H1 (cell line): ENCODE measurements at regions not wholly inside any gene's neighbourhood (a gene's known extent, or its start where the extent isn't known, plus 50 kb on each side); places are given as distances from the start of the nearest gene placed in this dataset.

ENCODE experiments used
- CTCF ChIA-PET: fragments of 300-600 bp; sonication (Branson Sonifier 250); formaldehyde crosslinking; loops from one replicate; lab custom pipeline; 2021; ENCODE audit not compliant: partially characterized antibody; lab: Charles Lee
- POLR2A ChIA-PET: fragments of 300-600 bp; sonication (Branson Sonifier 250); formaldehyde crosslinking; loops from one replicate; lab custom pipeline; 2021; ENCODE audit warnings: inconsistent platforms; ENCODE audit not compliant: partially characterized antibody; lab: Charles Lee
- DNase-seq, 2 experiments: peaks; one replicate each; pipeline versions ENCODE4 v3.0.0 to v3.0.0-alpha.2; 2010 to 2022; ENCODE audit warnings: low spot score in 2 of 2, low read depth in 1 of 2, mixed read lengths in 1 of 2
- FAIRE-seq: peaks from 2 replicates; lab custom pipeline; 2011; peaks lifted over from hg19 to GRCh38; lab: Jason Lieb, UNC
- H2AFZ ChIP-seq: 2 replicates; pipeline ENCODE4 v1.8.1; 2012; ENCODE audit warnings: low read length, inconsistent platforms
- H2AK5ac ChIP-seq: 2 replicates; pipeline ENCODE4 v1.6.1; 2013; ENCODE audit warnings: low read depth, low read length
- H2BK120ac ChIP-seq: replicated peaks from 2 replicates; pipeline ENCODE3; 2013; ENCODE audit warnings: low read depth, low read length, inconsistent platforms
- H2BK12ac ChIP-seq: 2 replicates; pipeline ENCODE4 v1.6.1; 2013; ENCODE audit warnings: low read depth, low read length
- H2BK15ac ChIP-seq: 2 replicates; pipeline ENCODE4 v1.6.1; 2013; ENCODE audit warnings: low read length
- H2BK20ac ChIP-seq: 2 replicates; pipeline ENCODE4 v1.6.1; 2013; ENCODE audit warnings: low read length
- H2BK5ac ChIP-seq: 2 replicates; pipeline ENCODE4 v1.6.1; 2013; ENCODE audit warnings: low read depth, low read length
- H3K14ac ChIP-seq: 2 replicates; pipeline ENCODE4 v1.6.1; 2013; ENCODE audit warnings: inconsistent platforms; ENCODE audit not compliant: insufficient read length
- H3K18ac ChIP-seq: 2 replicates; pipeline ENCODE4 v1.6.1; 2013; ENCODE audit warnings: low read length; ENCODE audit errors: extremely low read depth
- H3K23ac ChIP-seq: 2 replicates; pipeline ENCODE4 v1.6.1; 2013; ENCODE audit warnings: inconsistent platforms; ENCODE audit not compliant: insufficient read length
- H3K23me2 ChIP-seq: 2 replicates; pipeline ENCODE4 v1.6.1; 2013; ENCODE audit warnings: low read depth, low read length
- H3K27ac ChIP-seq: 2 replicates; pipeline ENCODE4 v1.6.1; 2011; ENCODE audit warnings: low read depth, low read length, inconsistent platforms
- H3K27me3 ChIP-seq, 4 experiments: replicated peaks in 1 of 4; 1 replicate in 1 of 4; 2 replicates in 3 of 4; pipeline versions ENCODE4 v1.6.1 to v1.8.1; 2011 to 2013; ENCODE audit warnings: low read length in 3 of 4, mild to moderate bottlenecking in 3 of 4, inconsistent platforms in 2 of 4, mixed read lengths in 2 of 4, moderate library complexity in 1 of 4; ENCODE audit not compliant: control insufficient read depth in 3 of 4, insufficient read depth in 3 of 4; ENCODE audit errors: extremely low read depth in 1 of 4
- H3K36me3 ChIP-seq, 4 experiments: 2 replicates each; pipeline versions ENCODE4 v1.6.1 to v1.8.1; 2011 to 2013; ENCODE audit warnings: mild to moderate bottlenecking in 4 of 4, low read length in 3 of 4, moderate library complexity in 2 of 4, control low read depth in 1 of 4, inconsistent platforms in 1 of 4; ENCODE audit not compliant: insufficient read depth in 4 of 4, control insufficient read depth in 2 of 4
- H3K4ac ChIP-seq: replicated peaks from 2 replicates; pipeline ENCODE3; 2013; ENCODE audit warnings: low read length, low read depth, mixed read lengths, inconsistent platforms; ENCODE audit not compliant: insufficient read length
- H3K4me1 ChIP-seq, 4 experiments: replicated peaks in 1 of 4; 1 replicate in 1 of 4; 2 replicates in 3 of 4; pipeline versions ENCODE4 v1.6.1 to v1.8.1; 2011 to 2013; ENCODE audit warnings: low read length in 3 of 4, inconsistent platforms in 2 of 4, mixed read lengths in 1 of 4; ENCODE audit not compliant: insufficient read depth in 4 of 4, control insufficient read depth in 3 of 4
- H3K4me2 ChIP-seq, 2 experiments: 2 replicates each; pipeline versions ENCODE4 v1.6.1 to v1.8.1; 2011 to 2013; ENCODE audit warnings: low read depth in 2 of 2, low read length in 2 of 2, control low read depth in 1 of 2, inconsistent platforms in 1 of 2, mild to moderate bottlenecking in 1 of 2; ENCODE audit not compliant: insufficient read depth in 1 of 2
- H3K4me3 ChIP-seq, 4 experiments: fragments of 200-600, 300-600 bp in 1 of 4; sonication (generic), shearing (Covaris generic), sonication (Bioruptor Twin) in 1 of 4; 2 replicates each; pipeline versions ENCODE4 v1.5.1 to v1.8.1; 2011 to 2016; ENCODE audit warnings: low read length in 4 of 4, low read depth in 3 of 4, control low read depth in 2 of 4, inconsistent platforms in 2 of 4, mild to moderate bottlenecking in 2 of 4, mixed read lengths in 1 of 4, moderate library complexity in 1 of 4; ENCODE audit not compliant: insufficient read depth in 2 of 4; ENCODE audit errors: extremely low read depth in 1 of 4
- H3K56ac ChIP-seq: replicated peaks from 2 replicates; pipeline ENCODE3; 2013; ENCODE audit warnings: low read depth, mild to moderate bottlenecking, mixed read lengths, low read length, inconsistent platforms; ENCODE audit not compliant: insufficient read length
- H3K79me1 ChIP-seq: 2 replicates; pipeline ENCODE4 v1.6.1; 2013; ENCODE audit warnings: low read depth, low read length, control low read depth
- H3K79me2 ChIP-seq, 2 experiments: 2 replicates each; pipeline versions ENCODE4 v1.6.1 to v1.8.1; 2012 to 2013; ENCODE audit warnings: low read length in 2 of 2, mild to moderate bottlenecking in 2 of 2, inconsistent platforms in 1 of 2; ENCODE audit not compliant: insufficient read depth in 2 of 2, control insufficient read depth in 1 of 2
- H3K9ac ChIP-seq, 4 experiments: replicated peaks in 1 of 4; 1 replicate in 1 of 4; 2 replicates in 3 of 4; pipeline versions ENCODE4 v1.6.1 to v1.8.1; 2011 to 2013; ENCODE audit warnings: low read depth in 3 of 4, low read length in 3 of 4, control low read depth in 2 of 4, mild to moderate bottlenecking in 2 of 4, moderate library complexity in 2 of 4, inconsistent platforms in 1 of 4; ENCODE audit errors: extremely low read depth in 1 of 4
- H3K9me3 ChIP-seq, 2 experiments: 2 replicates each; pipeline versions ENCODE4 v1.6.1 to v1.8.1; 2012 to 2013; ENCODE audit warnings: mild to moderate bottlenecking in 2 of 2, moderate library complexity in 2 of 2, control low read depth in 1 of 2, inconsistent platforms in 1 of 2, low read depth in 1 of 2, low read length in 1 of 2, mixed read lengths in 1 of 2; ENCODE audit not compliant: insufficient read depth in 2 of 2
- H4K20me1 ChIP-seq, 2 experiments: replicated peaks in 1 of 2; 2 replicates each; pipeline versions ENCODE3 to v1.8.1; 2011 to 2013; ENCODE audit warnings: inconsistent platforms in 2 of 2, low read length in 2 of 2, mild to moderate bottlenecking in 1 of 2; ENCODE audit not compliant: insufficient read depth in 2 of 2, control insufficient read depth in 1 of 2
- H4K5ac ChIP-seq: 2 replicates; pipeline ENCODE4 v1.6.1; 2013; ENCODE audit warnings: low read length, low read depth, mixed read lengths, inconsistent platforms; ENCODE audit not compliant: insufficient read length
- H4K8ac ChIP-seq: 2 replicates; pipeline ENCODE4 v1.8.0; 2013; ENCODE audit warnings: mild to moderate bottlenecking, moderate library complexity, low read length, inconsistent platforms; ENCODE audit not compliant: insufficient read depth; ENCODE audit errors: extremely low read depth
- H4K91ac ChIP-seq: replicated peaks from 2 replicates; pipeline ENCODE3; 2013; ENCODE audit warnings: low read length, mixed read lengths, inconsistent platforms; ENCODE audit not compliant: insufficient read length
- BRCA1 ChIP-seq: IDR thresholded peaks from 2 replicates; pipeline ENCODE4 v1.6.1; 2012; ENCODE audit warnings: low read depth, low read length, improper control_type of control experiment
- GTF2F1 ChIP-seq: IDR thresholded peaks from 2 replicates; pipeline ENCODE4 v1.6.1; 2012; ENCODE audit warnings: low read depth, low read length, improper control_type of control experiment, borderline replicate concordance
- HDAC6 ChIP-seq: IDR thresholded peaks from one replicate; pipeline ENCODE4 v1.7.1; 2012; ENCODE audit warnings: low read depth, mild to moderate bottlenecking, inconsistent platforms, low read length, moderate library complexity
- JUN ChIP-seq: IDR thresholded peaks from 2 replicates; pipeline ENCODE4 v1.6.1; 2011; ENCODE audit warnings: low read depth, mild to moderate bottlenecking, improper control_type of control experiment, low read length
- KDM1A ChIP-seq: fragments of 200-600, 300-600 bp; sonication (generic); IDR thresholded peaks from 2 replicates; pipeline ENCODE4 v1.7.1; 2016; ENCODE audit warnings: mild to moderate bottlenecking, low read length, borderline replicate concordance
- MAFK ChIP-seq: IDR thresholded peaks from 2 replicates; pipeline ENCODE4 v1.6.1; 2012; ENCODE audit warnings: low read depth, mild to moderate bottlenecking, improper control_type of control experiment, low read length
- PHF8 ChIP-seq: fragments of 200-600 bp; sonication (generic); conservative IDR thresholded peaks from 2 replicates; pipeline ENCODE4 v1.7.1; 2012; ENCODE audit warnings: low read depth, mild to moderate bottlenecking, inconsistent platforms, low read length, moderate library complexity
- POLR2AphosphoS5 ChIP-seq: IDR thresholded peaks from 2 replicates; pipeline ENCODE4 v1.6.1; 2011; ENCODE audit warnings: low read depth, low read length
- RAD21 ChIP-seq, 2 experiments: IDR thresholded peaks in 1 of 2; conservative IDR thresholded peaks in 1 of 2; 2 replicates each; pipeline ENCODE4 v1.6.1; 2011; ENCODE audit warnings: low read depth in 2 of 2, low read length in 2 of 2, improper control_type of control experiment in 1 of 2, inconsistent platforms in 1 of 2, mild to moderate bottlenecking in 1 of 2, moderate library complexity in 1 of 2
- RFX5 ChIP-seq: IDR thresholded peaks from 2 replicates; pipeline ENCODE4 v1.6.1; 2011; ENCODE audit warnings: low read depth, low read length, improper control_type of control experiment, borderline replicate concordance
- SAP30 ChIP-seq: fragments of 300-600 bp; sonication (generic); IDR thresholded peaks from 2 replicates; pipeline ENCODE4 v1.7.1; 2012; ENCODE audit warnings: low read length, moderate library complexity, mild to moderate bottlenecking, inconsistent platforms; ENCODE audit not compliant: insufficient read depth, insufficient replicate concordance
- SRF ChIP-seq: IDR thresholded peaks from 2 replicates; pipeline ENCODE4 v1.6.1; 2011; ENCODE audit warnings: mild to moderate bottlenecking, low read depth, low read length, moderate library complexity
- YY1 ChIP-seq: IDR thresholded peaks from 2 replicates; pipeline ENCODE4 v1.6.1; 2011; ENCODE audit warnings: low read depth, mild to moderate bottlenecking, low read length
- ZNF274 ChIP-seq: IDR thresholded peaks from 2 replicates; pipeline ENCODE4 v1.7.0; 2012; ENCODE audit warnings: low read length, borderline replicate concordance; ENCODE audit errors: extremely low read depth
- WGBS, 2 experiments: shearing (Covaris generic) in 1 of 2; methylation state at CpG; one replicate each; pipeline versions ENCODE4 v1.1.6 to v1.1.7; 2013 to 2015; ENCODE audit warnings: low lambda C conversion rate in 2 of 2, mixed read lengths in 2 of 2, inconsistent platforms in 1 of 2, low coverage in 1 of 2, missing lambda C conversion rate in 1 of 2; ENCODE audit not compliant: insufficient replicate concordance in 2 of 2, insufficient coverage in 1 of 2, insufficient read length in 1 of 2; ENCODE audit errors: extremely low coverage in 1 of 2, missing lambda C conversion rate in 1 of 2; 5-methylcytosine and 5-hydroxymethylcytosine counted together
- TF ChIP-seq, protein P1 (sequence below): IDR thresholded peaks from 2 replicates; pipeline ENCODE4 v1.6.1; 2011; ENCODE audit warnings: low read depth, mild to moderate bottlenecking, low read length; ENCODE audit not compliant: insufficient read depth

DNA sequence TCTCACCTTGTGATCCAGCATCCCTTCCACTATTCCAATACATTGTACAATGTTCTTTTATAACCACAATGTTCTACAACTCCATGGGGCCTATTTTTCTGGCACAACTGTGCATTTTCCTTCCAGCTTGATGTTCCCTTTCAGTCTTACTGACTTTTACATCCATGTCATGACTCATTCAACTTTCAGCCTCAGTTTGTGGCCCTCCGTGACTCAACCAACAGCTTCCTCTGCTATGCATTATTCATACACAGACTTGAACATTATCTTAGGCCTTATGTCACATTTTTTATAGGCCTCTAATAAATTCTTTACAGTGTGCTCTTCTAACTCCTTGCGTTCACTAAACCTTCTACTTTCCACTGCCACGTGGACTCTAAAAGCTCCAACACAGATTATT is 119.4 kb upstream of the PRMT6 start:
- Histone ChIP-seq H3K56ac (no peak overlapping the region), H2BK15ac (no peak overlapping the region), H3K14ac (no peak overlapping the region), H3K18ac (no peak overlapping the region), H2AK5ac (no peak overlapping the region), H3K9ac (no peak overlapping the region), H3K27me3 (no peaks in the 10 kb centered on the region), H3K23me2 (no peaks in the 10 kb centered on the region), H3K9me3 (no peaks in the 10 kb centered on the region), H2BK12ac (no peak overlapping the region), H3K4me2 (no peak overlapping the region), H3K4ac (no peak overlapping the region), H3K36me3 (no peaks in the 10 kb centered on the region), H2BK20ac (no peak overlapping the region), H4K5ac (no peak overlapping the region), H3K79me1 (no peaks in the 10 kb centered on the region), H4K20me1 (no peaks in the 10 kb centered on the region), H2BK120ac (no peak overlapping the region), H3K4me3 (no peak overlapping the region), H2AFZ (no peak overlapping the region), H4K8ac (no peak overlapping the region), H3K79me2 (no peaks in the 10 kb centered on the region), H2BK5ac (no peak overlapping the region), H3K27ac (no peak overlapping the region), H3K23ac (no peak overlapping the region), H3K4me1 (no peaks in the 10 kb centered on the region), H4K91ac (no peak overlapping the region)
- 65% methylated on average over 3 of the region's 3 CpGs; no CpG with 5 or more reads in 1 of the 2 experiments for WGBS, 2 experiments
- DNase-seq: no peak
- POLR2A ChIA-PET: no interaction called here
- CTCF ChIA-PET: no interaction called here
- FAIRE-seq: no peak
- TF ChIP-seq RAD21 (IDR thresholded peaks at IDR 0.05 in 1 of 2, conservative IDR thresholded peaks at IDR 0.05 in 1 of 2; ENCODE audit: low read depth in 2 of 2, low read length in 2 of 2): no peak
- TF ChIP-seq MAFK: no peak
- TF ChIP-seq SAP30: no peak
- no peak for TF ChIP-seq BRCA1
- TF ChIP-seq GTF2F1: no peak
- no peak for TF ChIP-seq ZNF274
- TF ChIP-seq JUN: no peak
- no peak for TF ChIP-seq KDM1A
- no peak for TF ChIP-seq HDAC6
- no peak for TF ChIP-seq YY1
- TF ChIP-seq, protein P1, sequence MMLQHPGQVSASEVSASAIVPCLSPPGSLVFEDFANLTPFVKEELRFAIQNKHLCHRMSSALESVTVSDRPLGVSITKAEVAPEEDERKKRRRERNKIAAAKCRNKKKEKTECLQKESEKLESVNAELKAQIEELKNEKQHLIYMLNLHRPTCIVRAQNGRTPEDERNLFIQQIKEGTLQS: no peak
- no peak for TF ChIP-seq PHF8
- no peak for TF ChIP-seq SRF
- no peak for TF ChIP-seq POLR2AphosphoS5
- no peak for TF ChIP-seq RFX5
